ENCODE measurements at regions not wholly inside any gene's neighbourhood (a gene's known extent, or its start where the extent isn't known, plus 50 kb on each side); places are given as distances from the start of the nearest gene placed in this dataset.

DNA sequence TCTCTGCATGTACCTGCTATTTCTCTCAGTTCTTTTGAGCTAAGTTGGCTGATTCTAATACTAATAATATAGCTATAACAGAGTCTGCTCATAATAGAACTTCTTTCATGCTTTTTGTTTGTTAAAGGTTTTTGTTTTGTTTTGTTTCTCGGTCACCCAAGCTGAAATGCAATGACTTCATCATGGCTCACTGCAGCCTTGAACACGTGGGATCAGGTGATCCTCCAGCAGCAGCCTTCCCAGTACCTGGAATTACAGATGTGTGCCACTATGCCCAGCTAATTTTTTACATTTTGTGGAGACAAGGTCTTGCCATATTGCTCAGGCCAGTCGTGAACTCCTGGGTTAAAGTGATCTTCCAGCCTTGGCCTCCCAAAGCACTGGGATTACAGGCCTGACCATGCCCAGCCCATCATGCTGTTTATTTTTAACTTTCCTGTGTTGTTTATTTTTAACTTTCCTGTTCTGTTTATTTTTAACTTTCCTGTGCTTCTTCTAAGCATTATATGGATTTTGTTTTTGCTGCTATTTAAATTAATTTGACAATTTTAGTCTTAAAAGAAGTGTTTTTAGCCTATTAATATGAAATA, 763.8 kb upstream of the CDH7 start:
- no peak overlapping the region for H3K9ac ChIP-seq (ENCODE audit: low read length)
- H3K27me3 ChIP-seq (ENCODE audit: control insufficient read depth in 1 of 2, insufficient read depth in 2 of 2, low read length in 2 of 2): no peaks in the 10 kb centered on the region
- H3K4me1 ChIP-seq (ENCODE audit: insufficient read depth, low read length): no peaks in the 10 kb centered on the region
- no peaks in the 10 kb centered on the region for H3K9me3 ChIP-seq (ENCODE audit: low read length)
- H3K36me3 ChIP-seq (ENCODE audit: insufficient read depth, low read length): no peaks in the 10 kb centered on the region
- H3K27ac ChIP-seq (ENCODE audit: low read depth, low read length): no peak overlapping the region
- H3K4me3 ChIP-seq (ENCODE audit: low read depth in 1 of 2, low read length in 2 of 2): no peak overlapping the region

DNA sequence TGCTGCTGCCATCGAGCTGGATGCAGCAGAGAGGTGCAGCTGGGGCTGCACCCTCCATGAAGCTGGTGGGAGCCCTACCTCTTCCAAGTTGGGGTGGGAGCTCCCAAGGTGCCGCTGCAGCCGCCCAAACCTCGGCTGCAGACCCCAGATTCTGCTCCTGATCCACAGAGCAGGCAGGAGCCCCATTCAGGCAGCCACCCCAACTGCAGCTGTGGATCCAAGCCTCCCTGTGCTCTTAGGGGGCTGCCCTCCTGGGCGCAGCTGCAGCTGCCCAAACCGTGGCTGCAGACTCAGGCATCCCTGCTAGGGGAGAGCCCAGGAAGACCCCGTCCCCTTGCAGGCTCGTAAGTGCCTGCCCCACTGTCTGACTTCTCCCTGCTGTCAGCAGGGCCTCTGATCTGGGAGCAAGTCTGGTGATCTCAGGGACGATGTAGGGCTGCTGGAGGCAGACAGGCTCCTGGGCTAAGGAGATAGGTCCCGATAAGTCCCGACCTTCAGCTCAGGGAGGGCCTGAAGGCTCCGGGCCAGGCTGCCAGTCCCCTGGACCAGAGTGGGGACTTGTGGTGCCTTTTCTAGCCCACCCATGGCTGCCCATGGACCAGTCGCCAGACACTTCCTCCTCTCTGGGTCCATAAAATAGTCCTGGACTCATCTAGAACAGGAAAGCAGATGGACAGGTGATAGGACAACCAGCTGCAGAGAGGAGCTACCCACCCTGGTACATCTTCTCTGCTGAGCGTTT, 767.1 kb upstream of the CDH7 start:
- Histone ChIP-seq H3K4me3 (ENCODE audit: low read depth in 1 of 2, low read length in 2 of 2) (no peak overlapping the region), H3K27ac (ENCODE audit: low read depth, low read length) (no peak overlapping the region), H3K4me1 (ENCODE audit: insufficient read depth, low read length) (no peaks in the 10 kb centered on the region), H3K9ac (ENCODE audit: low read length) (no peak overlapping the region), H3K36me3 (ENCODE audit: insufficient read depth, low read length) (no peaks in the 10 kb centered on the region), H3K9me3 (ENCODE audit: low read length) (no peaks in the 10 kb centered on the region), H3K27me3 (ENCODE audit: control insufficient read depth in 1 of 2, insufficient read depth in 2 of 2, low read length in 2 of 2) (no peaks in the 10 kb centered on the region)

- Histone ChIP-seq H3K27ac (ENCODE audit: low read depth, low read length) (no peak overlapping the region), H3K4me1 (ENCODE audit: insufficient read depth, low read length) (no peaks in the 10 kb centered on the region), H3K36me3 (ENCODE audit: insufficient read depth, low read length) (no peaks in the 10 kb centered on the region), H3K4me3 (ENCODE audit: low read depth in 1 of 2, low read length in 2 of 2) (no peak overlapping the region), H3K9me3 (ENCODE audit: low read length) (no peaks in the 10 kb centered on the region), H3K27me3 (ENCODE audit: control insufficient read depth in 1 of 2, insufficient read depth in 2 of 2, low read length in 2 of 2) (no peaks in the 10 kb centered on the region), H3K9ac (ENCODE audit: low read length) (no peak overlapping the region)
Observed at GRCh38 chr18:64982414-64983055, 768.3 kb upstream of the CDH7 start.

- Histone ChIP-seq H3K4me3 (ENCODE audit: low read depth in 1 of 2, low read length in 2 of 2) (no peak overlapping the region), H3K4me1 (ENCODE audit: insufficient read depth, low read length) (no peaks in the 10 kb centered on the region), H3K9me3 (ENCODE audit: low read length) (no peaks in the 10 kb centered on the region), H3K9ac (ENCODE audit: low read length) (no peak overlapping the region), H3K27ac (ENCODE audit: low read depth, low read length) (no peak overlapping the region), H3K27me3 (ENCODE audit: control insufficient read depth in 1 of 2, insufficient read depth in 2 of 2, low read length in 2 of 2) (no peaks in the 10 kb centered on the region), H3K36me3 (ENCODE audit: insufficient read depth, low read length) (no peaks in the 10 kb centered on the region)
Observed at GRCh38 chr18:64981915-64982314, 768.9 kb upstream of the CDH7 start.

DNA sequence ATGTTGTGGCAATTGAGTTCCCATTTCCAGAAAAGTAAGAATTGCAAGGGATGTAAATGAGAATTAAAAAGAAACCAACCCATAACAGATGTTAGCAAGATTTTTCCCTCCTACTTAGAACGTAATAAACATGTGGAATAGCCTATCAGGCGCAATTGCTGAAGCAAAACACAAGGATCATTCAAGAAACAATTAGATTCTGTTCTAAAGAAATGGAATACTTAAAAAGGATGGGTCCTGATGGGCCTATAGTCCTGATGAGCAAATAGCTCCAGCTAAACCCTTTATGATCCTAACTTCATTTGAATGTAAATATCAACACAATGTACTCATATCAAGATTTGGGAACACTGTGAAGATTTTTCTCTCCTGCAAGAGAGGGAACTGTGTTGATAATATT, 771.0 kb upstream of the CDH7 start:
- H3K9ac ChIP-seq (ENCODE audit: low read length): no peak overlapping the region
- no peaks in the 10 kb centered on the region for H3K4me1 ChIP-seq (ENCODE audit: insufficient read depth, low read length)
- H3K27ac ChIP-seq (ENCODE audit: low read depth, low read length): no peak overlapping the region
- H3K4me3 ChIP-seq (ENCODE audit: low read depth in 1 of 2, low read length in 2 of 2): no peak overlapping the region
- H3K36me3 ChIP-seq (ENCODE audit: insufficient read depth, low read length): no peaks in the 10 kb centered on the region
- H3K9me3 ChIP-seq (ENCODE audit: low read length): no peaks in the 10 kb centered on the region
- H3K27me3 ChIP-seq (ENCODE audit: control insufficient read depth in 1 of 2, insufficient read depth in 2 of 2, low read length in 2 of 2): no peaks in the 10 kb centered on the region

DNA sequence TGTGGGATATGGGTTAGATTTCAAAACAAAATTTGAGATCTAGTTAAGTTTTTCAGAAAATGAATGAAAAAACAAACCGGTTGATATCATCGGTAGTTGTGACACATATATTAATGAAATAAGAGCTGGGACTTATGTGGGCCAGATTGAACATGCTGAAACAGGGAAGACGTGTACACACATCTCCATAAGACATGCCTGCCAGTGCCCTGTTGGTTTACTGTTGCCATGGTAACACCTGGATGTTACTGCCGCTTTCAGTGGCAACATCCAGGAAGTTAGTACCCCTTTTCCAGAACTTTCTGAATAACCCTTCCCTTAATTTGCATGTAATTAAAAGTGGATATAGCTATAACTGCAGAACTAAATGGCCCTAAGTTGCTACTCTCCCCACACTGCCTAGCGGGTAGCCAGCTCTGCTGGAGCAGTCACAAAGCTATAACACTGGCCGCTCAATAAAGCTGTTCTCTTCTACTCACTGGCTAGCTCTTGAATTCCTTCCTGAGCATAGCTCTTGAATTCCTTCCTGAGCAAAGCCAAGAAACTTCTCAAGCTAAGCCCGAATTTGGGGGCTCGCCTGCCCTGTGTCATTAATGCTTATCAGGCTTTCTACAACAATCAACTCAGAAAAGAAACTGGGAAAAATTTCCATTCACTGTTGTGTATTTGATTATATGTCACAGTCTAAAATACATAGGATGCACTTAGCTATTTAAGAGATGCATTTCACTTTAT, 776.3 kb upstream of the CDH7 start:
- no peaks in the 10 kb centered on the region for H3K36me3 ChIP-seq (ENCODE audit: insufficient read depth, low read length)
- H3K4me3 ChIP-seq (ENCODE audit: low read depth in 1 of 2, low read length in 2 of 2): no peak overlapping the region
- H3K9ac ChIP-seq (ENCODE audit: low read length): no peak overlapping the region
- H3K27me3 ChIP-seq (ENCODE audit: control insufficient read depth in 1 of 2, insufficient read depth in 2 of 2, low read length in 2 of 2): no peaks in the 10 kb centered on the region
- no peaks in the 10 kb centered on the region for H3K4me1 ChIP-seq (ENCODE audit: insufficient read depth, low read length)
- no peaks in the 10 kb centered on the region for H3K9me3 ChIP-seq (ENCODE audit: low read length)
- no peak overlapping the region for H3K27ac ChIP-seq (ENCODE audit: low read depth, low read length)

DNA sequence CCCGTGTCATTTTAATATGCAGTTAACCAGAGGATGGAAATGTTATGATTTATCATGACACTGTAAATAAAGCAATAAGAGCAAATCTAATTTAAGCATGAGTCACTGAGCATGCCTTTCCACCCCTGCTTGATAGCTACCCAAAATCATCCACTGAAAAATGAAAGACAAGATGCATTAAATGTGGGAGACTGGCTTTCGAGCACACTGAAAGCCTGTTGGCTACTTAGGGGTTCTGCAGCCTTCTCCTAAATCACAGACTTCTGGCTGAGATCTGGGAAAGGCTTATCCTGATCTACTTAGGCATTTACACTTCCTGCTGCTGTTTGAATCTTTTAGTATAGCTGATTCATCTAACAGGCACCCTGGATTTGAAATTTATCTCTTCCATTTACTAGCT, 778.3 kb upstream of the CDH7 start:
- Histone ChIP-seq H3K4me3 (ENCODE audit: low read depth in 1 of 2, low read length in 2 of 2) (no peak overlapping the region), H3K27me3 (ENCODE audit: control insufficient read depth in 1 of 2, insufficient read depth in 2 of 2, low read length in 2 of 2) (no peaks in the 10 kb centered on the region), H3K27ac (ENCODE audit: low read depth, low read length) (no peak overlapping the region)

GRCh38 chr18:64966667-64967066, 784.1 kb upstream of the CDH7 start:
- H3K27me3 ChIP-seq (ENCODE audit: control insufficient read depth in 1 of 2, insufficient read depth in 2 of 2, low read length in 2 of 2): no peaks in the 10 kb centered on the region
- H3K9ac ChIP-seq (ENCODE audit: low read length): no peak overlapping the region
- no peaks in the 10 kb centered on the region for H3K36me3 ChIP-seq (ENCODE audit: insufficient read depth, low read length)
- no peaks in the 10 kb centered on the region for H3K4me1 ChIP-seq (ENCODE audit: insufficient read depth, low read length)
- no peak overlapping the region for H3K4me3 ChIP-seq (ENCODE audit: low read depth in 1 of 2, low read length in 2 of 2)
- no peaks in the 10 kb centered on the region for H3K9me3 ChIP-seq (ENCODE audit: low read length)
- no peak overlapping the region for H3K27ac ChIP-seq (ENCODE audit: low read depth, low read length)

More for the DNA sequence above, 778.3 kb upstream of the CDH7 start:
- H3K4me1 ChIP-seq (ENCODE audit: insufficient read depth, low read length): no peaks in the 10 kb centered on the region
- H3K36me3 ChIP-seq (ENCODE audit: insufficient read depth, low read length): no peaks in the 10 kb centered on the region
- H3K9me3 ChIP-seq (ENCODE audit: low read length): no peaks in the 10 kb centered on the region
- no peak overlapping the region for H3K9ac ChIP-seq (ENCODE audit: low read length)

DNA sequence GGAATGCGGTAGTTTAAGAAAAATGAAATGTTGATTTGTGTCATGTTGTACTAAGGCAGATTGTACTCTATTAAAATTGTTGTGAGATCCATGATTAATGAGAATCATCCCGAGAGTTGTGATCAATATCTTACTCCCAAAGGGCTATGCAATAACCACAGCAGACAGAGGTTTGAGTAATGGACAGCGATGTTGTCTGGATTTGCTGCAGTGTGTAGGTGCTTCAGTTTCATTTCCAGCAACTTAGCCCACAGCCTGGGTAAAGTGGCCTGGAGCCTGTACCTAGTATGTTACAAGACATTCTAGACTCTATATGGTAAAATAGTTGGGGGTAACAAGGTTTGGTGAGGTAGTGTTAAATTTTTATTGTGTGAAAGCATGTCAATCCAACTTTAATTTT, 794.3 kb upstream of the CDH7 start:
- H3K36me3 ChIP-seq (ENCODE audit: insufficient read depth, low read length): no peaks in the 10 kb centered on the region
- no peak overlapping the region for H3K9ac ChIP-seq (ENCODE audit: low read length)
- H3K27ac ChIP-seq (ENCODE audit: low read depth, low read length): no peak overlapping the region
- no peaks in the 10 kb centered on the region for H3K4me1 ChIP-seq (ENCODE audit: insufficient read depth, low read length)
- H3K27me3 ChIP-seq (ENCODE audit: control insufficient read depth in 1 of 2, insufficient read depth in 2 of 2, low read length in 2 of 2): no peaks in the 10 kb centered on the region
- H3K4me3 ChIP-seq (ENCODE audit: low read depth in 1 of 2, low read length in 2 of 2): no peak overlapping the region
- no peaks in the 10 kb centered on the region for H3K9me3 ChIP-seq (ENCODE audit: low read length)

DNA sequence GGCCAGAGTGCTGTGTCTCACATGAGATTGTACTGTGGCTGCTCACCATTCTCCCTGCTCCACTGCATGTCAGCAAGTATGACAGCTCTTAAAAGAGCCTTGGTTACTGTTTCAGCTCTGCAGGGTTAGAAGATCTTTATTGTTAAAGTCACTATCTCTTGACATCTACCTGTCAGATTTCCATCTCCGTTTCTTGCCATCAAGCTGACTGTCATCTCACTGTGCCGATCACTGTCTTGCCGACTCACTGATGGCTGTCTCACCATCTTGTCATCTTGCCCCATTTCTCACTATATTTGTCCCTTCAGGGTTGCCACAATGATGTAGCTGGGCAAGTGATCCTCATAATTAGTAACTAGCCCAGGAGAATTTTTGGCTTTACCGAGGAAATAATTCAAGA, 800.9 kb upstream of the CDH7 start:
- Histone ChIP-seq H3K9me3 (ENCODE audit: low read length) (no peaks in the 10 kb centered on the region), H3K4me1 (ENCODE audit: insufficient read depth, low read length) (no peaks in the 10 kb centered on the region), H3K4me3 (ENCODE audit: low read depth in 1 of 2, low read length in 2 of 2) (no peak overlapping the region), H3K9ac (ENCODE audit: low read length) (no peak overlapping the region), H3K36me3 (ENCODE audit: insufficient read depth, low read length) (no peaks in the 10 kb centered on the region), H3K27me3 (ENCODE audit: control insufficient read depth in 1 of 2, insufficient read depth in 2 of 2, low read length in 2 of 2) (no peaks in the 10 kb centered on the region), H3K27ac (ENCODE audit: low read depth, low read length) (no peak overlapping the region)

DNA sequence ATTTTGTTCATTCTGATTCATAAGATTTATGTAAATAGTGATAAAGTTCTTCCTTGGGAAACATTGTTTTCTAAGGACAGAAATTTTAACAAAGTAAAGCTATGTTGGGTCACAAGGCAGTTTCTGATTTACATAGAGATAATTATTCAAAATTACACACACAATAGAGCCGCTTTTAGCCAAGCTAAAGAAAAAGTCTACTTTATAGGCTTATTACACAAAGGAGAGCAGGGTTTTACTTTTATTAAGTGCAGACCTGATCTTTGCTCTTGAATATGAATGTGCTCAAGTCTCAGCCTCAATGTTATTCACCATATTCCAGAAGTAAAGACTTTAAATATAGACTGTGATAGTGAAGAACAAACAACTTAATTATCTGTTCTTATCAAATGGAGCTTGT, 787.8 kb upstream of the LINC00305 start:
- H3K27ac ChIP-seq (ENCODE audit: low read depth, low read length): no peak overlapping the region
- H3K9me3 ChIP-seq (ENCODE audit: low read length): no peaks in the 10 kb centered on the region
- H3K4me1 ChIP-seq (ENCODE audit: insufficient read depth, low read length): no peaks in the 10 kb centered on the region
- H3K27me3 ChIP-seq (ENCODE audit: control insufficient read depth in 1 of 2, insufficient read depth in 2 of 2, low read length in 2 of 2): no peaks in the 10 kb centered on the region
- H3K36me3 ChIP-seq (ENCODE audit: insufficient read depth, low read length): no peaks in the 10 kb centered on the region
- no peak overlapping the region for H3K9ac ChIP-seq (ENCODE audit: low read length)
- no peak overlapping the region for H3K4me3 ChIP-seq (ENCODE audit: low read depth in 1 of 2, low read length in 2 of 2)

Data from muscle layer of colon (tissue), 2 donors.